NCI-H2227 (cell line): ENCODE measurements at regions not wholly inside any gene's neighbourhood (a gene's known extent, or its start where the extent isn't known, plus 50 kb on each side); places are given as distances from the start of the nearest gene placed in this dataset.
"Not testable (repeated sequence)": the region's sequence is repeated elsewhere in the genome, so short reads cannot be mapped to it uniquely, and the experiment has no call there.

Experiments used
- DNase-seq: peaks from one replicate; lab custom pipeline; 2025; ENCODE audit not compliant: unreplicated experiment; lab: John Stamatoyannopoulos, UW

DNA sequence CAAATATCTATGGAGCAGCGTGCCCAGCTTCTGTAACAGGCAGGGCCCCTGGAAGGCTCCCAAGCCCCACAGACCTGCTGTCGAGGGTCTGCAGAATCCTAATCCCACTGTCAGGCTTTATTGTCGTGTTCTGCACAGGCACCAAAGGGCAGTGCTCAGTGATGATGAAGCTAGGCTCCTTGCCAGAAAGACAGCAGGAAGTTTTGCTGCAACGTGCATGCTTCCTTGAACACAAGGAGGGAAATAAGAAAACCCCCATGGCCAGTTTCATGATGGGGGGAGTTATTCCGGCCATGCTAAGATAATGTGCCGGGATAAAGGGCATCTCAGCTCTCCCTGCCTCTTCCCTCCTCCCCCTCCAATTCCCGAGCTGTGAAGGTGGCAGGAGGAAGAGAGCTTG, 109.4 kb upstream of the KCNG1 start:
- DNase-seq, result no peak

- no peak for DNase-seq
These were observed 108.9 kb upstream of the KCNG1 start for GRCh38 chr20:51131811-51132210.

DNA sequence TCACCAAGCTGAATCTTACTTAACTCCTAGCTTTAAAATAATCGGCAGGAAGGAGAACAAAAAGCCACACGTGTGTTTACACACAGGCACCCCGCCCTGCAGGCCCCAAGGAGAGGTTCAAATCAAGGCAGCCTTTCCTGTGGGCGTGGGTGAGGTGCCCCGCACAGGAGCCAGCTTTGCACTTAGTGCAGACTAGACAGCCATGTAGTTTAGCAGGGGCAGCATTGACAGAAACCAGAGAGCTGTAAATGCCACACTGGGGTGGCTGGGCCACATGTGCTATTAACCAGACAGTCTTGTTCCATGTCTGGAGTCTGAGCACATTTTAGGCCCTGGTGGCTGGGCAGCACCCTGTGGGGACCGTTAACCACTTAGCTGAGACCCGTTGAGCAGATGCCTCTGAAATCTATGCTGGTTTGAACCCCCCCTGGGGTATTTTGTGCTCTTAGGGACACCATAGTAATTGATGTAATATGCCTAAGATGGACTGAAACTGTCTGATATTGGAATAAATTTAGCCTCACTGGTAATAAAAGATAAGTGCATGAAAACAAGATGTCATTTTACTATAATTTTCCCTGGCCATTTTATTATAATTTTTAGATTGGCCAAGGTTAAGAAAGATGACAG, 106.4 kb upstream of the KCNG1 start:
- no peak for DNase-seq

- no peak for DNase-seq
These were observed 105.3 kb upstream of the KCNG1 start for GRCh38 chr20:51128198-51128597.

GRCh38 chr20:51127713-51128112, 104.8 kb upstream of the KCNG1 start:
- DNase-seq, result no peak

GRCh38 chr20:51126337-51126736, 103.4 kb upstream of the KCNG1 start:
- DNase-seq, result no peak

GRCh38 chr20:51125780-51126179, 102.9 kb upstream of the KCNG1 start:
- DNase-seq, result no peak

GRCh38 chr20:51125105-51125504, 102.2 kb upstream of the KCNG1 start:
- DNase-seq, result no peak

DNA sequence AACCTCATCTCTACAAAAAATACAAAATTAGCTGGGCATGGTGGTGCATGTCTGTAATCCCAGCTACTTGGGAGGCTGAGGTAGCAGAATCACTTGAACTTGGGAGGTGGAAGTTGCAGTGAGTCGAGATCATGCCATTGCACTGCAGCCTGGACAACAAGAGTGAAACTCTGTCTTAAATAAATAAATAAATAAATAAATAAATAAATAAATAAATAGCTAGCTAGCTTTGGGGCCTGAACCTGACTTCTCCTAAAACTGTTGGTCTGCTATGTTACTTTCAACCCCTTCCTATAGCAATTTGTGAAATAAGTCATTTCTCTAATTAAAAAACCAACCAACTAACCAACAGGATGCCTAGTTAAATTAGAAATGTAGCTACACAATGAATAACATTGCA, 101.0 kb upstream of the KCNG1 start:
- DNase-seq, result not testable (repeated sequence)

DNA sequence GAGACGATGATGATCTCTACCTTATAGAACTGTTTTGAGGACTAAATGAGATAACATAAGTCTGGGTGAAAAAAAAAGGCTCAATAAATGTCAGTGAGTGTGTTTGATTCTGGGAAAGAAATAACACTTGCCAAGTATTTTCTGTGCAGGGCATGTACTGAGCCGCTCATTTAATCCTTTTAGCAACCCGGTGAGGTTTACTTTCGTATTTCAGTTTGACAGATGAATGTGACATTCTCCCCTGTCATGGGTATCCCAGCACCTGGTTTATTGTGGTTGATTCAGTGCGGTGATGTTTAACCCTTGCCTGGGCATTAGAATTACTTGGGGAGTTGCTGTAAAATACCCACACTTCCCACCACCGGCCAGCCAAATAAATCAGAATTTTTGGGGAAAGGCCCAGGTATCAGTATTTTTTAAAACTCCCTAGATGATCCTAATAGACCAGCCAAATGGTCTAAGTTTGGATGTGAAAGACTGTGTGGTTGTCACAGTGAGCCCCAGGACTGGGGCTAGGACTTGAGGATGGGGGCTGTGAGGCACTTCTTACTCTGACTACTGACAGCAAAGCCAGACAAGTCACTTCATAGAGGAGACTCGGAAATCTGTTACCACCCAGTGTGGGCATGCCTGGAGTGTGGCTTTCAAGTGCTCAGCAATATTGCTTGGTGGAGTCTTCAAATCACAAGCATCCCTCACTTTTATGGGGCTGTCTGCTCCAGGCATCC, 100.2 kb upstream of the KCNG1 start:
- no peak for DNase-seq

- DNase-seq, result no peak
These were observed 99.0 kb upstream of the KCNG1 start for GRCh38 chr20:51121901-51122412.

DNA sequence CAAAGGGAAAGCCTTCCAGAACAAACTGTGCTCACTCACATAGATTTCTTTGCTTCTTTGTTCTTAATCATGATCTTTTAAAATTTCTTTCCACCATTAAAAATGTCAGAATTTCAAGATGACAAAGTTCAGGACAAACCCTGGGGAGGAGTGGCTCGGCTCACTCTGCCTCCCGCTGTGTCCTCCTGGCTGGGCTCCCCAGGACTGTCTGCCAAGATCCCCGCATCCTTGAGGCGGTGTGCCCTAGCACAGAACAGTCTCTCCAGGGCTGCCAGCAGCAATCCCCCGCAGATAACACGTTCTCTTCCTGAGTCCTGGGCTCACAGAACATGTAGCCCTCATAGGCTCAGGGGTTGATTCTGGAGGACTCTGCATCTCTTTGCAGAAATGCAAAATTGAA, 98.4 kb upstream of the KCNG1 start:
- no peak for DNase-seq

- no peak for DNase-seq
These were observed 98.0 kb upstream of the KCNG1 start for GRCh38 chr20:51120868-51121267.

GRCh38 chr20:51120438-51120837, 97.5 kb upstream of the KCNG1 start:
- DNase-seq, result no peak

DNA sequence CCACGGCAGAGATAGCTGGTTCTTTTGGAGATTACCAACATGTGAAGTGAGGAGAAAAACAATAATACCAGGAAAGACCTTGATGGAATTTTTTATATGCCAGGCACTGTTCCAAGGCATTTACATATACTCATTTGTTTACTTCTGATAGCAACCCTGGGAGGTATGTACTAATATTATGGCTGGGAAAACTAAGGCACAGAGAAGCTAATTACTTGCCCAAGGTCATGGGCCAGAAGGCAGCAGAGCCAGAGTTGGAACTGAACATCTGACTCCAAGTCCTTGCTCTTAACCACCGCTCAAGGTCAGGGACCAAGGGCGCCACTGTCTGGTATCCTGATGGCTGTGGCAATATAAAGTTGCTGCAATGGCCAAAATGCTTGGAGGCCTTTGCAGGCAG, 97.0 kb upstream of the KCNG1 start:
- no peak for DNase-seq

- no peak for DNase-seq
These were observed 96.1 kb upstream of the KCNG1 start for GRCh38 chr20:51118985-51119527.

DNA sequence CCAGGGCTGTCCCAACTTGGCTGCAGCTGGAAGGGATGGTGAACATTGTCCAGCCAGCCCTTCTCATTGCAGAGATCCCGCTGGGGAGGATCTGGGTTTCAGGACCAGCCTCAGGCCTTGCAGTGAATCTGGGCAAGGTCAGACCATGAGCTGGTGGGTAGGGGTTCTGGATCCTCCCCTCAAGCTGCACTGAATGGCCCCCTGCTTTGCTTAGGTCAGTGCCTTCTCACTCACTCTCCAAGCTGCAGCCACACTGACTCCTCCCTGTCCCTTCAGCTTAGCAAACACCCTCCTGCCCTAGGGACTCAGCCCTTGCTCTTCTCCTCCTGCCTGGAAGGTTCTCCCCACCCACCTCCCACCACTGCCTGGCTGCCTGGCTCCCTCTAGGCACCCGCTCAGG, 95.3 kb upstream of the KCNG1 start:
- no peak for DNase-seq

GRCh38 chr20:51116765-51117686, 94.1 kb upstream of the KCNG1 start:
- DNase-seq, result no peak

DNA sequence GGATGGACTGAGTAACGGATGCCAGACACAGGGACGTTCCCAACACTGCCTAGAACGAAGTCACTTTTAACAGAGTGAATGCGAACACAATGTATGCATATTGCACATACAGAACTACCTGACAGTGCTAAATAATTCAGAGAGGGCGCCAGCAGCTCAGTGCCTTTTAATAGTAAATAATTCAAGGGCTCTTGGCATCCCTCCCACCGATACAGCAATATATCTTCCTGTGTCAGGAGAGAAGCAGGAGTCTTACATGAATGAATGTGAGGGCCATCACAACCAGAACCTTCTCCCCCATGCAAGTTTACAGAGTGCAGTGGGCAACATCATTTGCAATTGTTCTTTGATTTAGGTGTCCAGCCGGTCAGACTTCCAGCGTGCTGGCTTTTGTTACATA, 88.4 kb upstream of the KCNG1 start:
- no peak for DNase-seq

GRCh38 chr20:51108638-51109363, 85.9 kb upstream of the KCNG1 start:
- DNase-seq, result no peak

DNA sequence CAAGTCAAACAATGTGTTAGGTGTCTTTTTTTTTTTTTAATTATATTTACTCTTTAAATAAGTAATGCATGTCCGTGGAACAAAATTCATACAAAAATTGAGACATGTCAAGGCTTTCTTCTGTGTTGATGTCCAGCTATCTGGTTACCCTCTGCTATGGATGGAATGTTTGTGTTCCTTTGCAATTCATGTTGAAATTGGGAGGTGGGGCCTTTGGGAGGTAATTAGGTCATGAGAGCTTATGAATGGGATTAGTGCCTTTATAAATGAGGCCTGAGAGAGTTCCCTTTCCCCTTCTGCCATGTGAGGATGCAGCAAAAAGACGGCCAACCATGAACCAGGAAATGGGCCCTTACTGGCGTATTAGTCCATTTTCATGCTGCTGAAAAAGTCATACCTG, 83.1 kb upstream of the KCNG1 start:
- no peak for DNase-seq
